ENCODE measurements at regions not wholly inside any gene's neighbourhood (a gene's known extent, or its start where the extent isn't known, plus 50 kb on each side); places are given as distances from the start of the nearest gene placed in this dataset.
"Not testable (repeated sequence)": the region's sequence is repeated elsewhere in the genome, so short reads cannot be mapped to it uniquely, and the experiment has no call there.

GRCh38 chr2:126952216-126952615 lies 53.5 kb downstream of the TEX51 start:
- DNase-seq (ENCODE audit: low read depth), result no peak

GRCh38 chr2:126953483-126953882 lies 54.8 kb downstream of the TEX51 start:
- no peak for DNase-seq (ENCODE audit: low read depth)

DNA sequence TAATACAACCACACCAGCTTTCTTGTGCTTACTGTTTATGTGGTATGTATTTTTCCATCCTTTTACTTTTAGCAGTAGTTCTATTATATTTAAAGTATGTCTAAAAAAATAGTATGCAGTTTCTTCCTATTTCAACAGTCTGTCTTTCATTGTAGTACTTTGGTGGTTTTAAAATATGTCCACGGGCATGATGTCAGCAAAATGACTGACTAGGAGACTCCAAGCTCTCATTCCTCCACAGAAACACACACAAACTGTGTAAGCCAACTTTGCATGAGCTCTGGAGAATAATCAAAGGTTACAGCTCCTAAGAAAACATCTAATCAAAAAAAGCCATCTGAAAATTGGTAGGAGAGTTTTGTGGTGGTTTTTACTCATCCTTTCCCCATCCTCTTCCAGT lies 56.1 kb downstream of the TEX51 start:
- DNase-seq (ENCODE audit: low read depth), result no peak

GRCh38 chr2:126956773-126957172 lies 58.1 kb downstream of the TEX51 start:
- DNase-seq (ENCODE audit: low read depth), result not testable (repeated sequence)

DNA sequence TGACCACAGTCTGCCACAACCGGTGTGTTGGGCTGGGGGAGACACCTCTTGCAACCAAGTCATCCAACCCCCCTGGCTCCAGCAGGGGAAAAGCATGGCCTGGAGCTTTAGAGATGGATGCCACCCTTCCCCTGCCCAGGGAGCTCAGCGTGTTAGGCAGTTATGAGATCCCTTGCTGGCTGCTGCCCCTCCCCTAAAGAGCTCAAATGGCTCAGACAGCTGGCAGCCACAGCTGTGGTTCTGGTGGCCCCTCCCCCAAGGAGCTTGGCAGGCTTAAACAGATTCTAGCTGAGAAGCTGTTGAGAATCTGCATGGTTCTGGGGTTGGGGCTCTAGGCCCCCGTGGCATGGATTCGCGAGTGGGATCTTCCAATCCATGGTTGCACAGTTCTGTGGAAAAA lies 64.7 kb downstream of the TEX51 start:
- no peak for DNase-seq (ENCODE audit: low read depth)

- no peak for DNase-seq (ENCODE audit: low read depth)
These were observed 67.9 kb downstream of the TEX51 start for GRCh38 chr2:126966601-126967000.

DNA sequence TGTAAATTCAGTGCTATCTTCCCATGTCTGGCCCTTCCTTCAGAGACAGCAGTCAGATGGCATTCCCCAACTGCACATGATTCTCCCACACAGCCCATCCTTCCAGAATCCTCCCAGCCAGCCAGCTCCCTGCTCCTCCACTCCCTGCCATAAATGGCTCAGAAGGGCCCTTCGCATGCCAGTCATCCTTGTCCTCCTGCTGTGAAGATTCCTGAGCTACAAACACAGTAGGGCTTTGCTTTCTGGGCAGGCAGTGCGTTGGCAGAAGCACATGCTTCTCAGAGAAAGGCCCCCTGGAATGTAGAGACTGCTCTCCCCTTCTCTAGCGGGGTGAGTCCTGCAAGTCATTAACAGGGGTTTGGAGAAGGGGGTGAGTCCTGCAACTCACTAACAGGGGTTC lies 71.9 kb downstream of the TEX51 start:
- DNase-seq (ENCODE audit: low read depth), result no peak

- no peak for DNase-seq (ENCODE audit: low read depth)
These were observed 72.4 kb downstream of the TEX51 start for GRCh38 chr2:126971162-126971480.

GRCh38 chr2:126971481-126972278 lies 73.0 kb downstream of the TEX51 start:
- DNase-seq (ENCODE audit: low read depth), result peak; percentile 71

GRCh38 chr2:126972279-126972626 lies 73.6 kb downstream of the TEX51 start:
- DNase-seq (ENCODE audit: low read depth), result no peak

DNA sequence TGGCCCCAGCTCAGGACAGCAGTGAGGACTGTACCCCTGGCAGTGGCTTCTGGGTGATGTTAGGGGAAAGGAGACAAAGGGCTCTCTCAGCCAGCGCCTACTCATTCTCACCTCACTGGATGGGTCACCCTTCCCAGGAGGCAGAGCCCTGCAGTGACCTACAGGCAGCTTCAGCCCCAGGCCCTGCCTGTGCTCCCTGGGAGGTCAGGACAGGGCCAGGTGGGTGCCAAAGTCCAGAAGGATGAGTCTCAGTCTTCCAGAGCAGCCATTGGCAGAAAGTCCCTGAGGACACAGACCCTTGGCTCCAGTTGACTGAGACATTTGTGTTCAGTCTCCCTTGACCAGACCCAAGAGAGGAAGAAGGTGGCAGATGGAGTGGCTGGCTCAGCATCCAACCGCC lies 75.1 kb downstream of the TEX51 start:
- no peak for DNase-seq (ENCODE audit: low read depth)

DNA sequence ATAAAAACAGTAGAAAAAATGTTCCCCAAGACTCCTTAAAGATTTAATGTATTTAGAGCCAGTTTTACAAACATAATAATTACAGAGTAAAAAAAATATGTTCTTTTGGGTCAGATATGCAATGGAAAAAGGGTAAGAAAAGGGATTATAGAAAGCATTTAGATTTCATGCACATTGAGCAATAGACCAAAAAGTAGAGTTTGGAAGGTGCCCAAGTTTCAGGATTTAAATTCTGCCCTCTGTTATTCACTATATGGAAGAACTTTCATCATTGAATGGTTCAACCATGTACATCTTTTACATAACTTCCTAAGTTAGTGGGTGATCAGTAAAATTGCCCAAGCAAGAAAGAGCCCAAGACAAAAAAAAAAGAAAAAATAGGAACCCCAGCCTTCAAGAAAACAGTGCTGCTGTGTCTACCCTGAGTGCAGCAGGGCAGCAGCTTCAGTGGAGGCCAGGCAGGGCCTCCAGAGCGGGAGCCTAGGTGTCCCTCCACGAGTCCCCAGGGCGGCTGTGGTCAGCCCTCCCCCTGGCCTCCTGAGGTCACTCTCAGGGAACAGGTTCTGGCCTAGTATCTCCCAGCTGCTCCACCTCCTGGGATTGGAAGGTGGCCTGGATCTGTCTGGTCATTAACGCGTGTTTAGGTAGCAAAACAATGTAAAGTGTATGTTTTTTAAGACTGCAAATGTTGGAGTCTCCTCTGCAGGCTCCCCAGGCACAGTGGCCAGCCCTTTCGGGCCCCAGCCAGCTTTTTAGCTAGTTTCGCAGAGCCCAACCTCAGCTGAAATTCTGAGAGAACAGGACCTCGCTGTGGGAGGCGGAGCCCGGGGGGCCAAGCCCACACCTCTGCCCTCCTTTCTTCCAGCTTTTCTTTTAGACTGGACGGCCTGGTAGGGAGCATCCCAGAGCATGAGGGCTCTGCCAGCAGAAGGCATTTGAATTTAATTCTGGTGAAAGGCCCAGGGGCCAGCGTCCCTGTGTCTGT lies 77.3 kb downstream of the TEX51 start:
- DNase-seq (ENCODE audit: low read depth), result no peak

DNA sequence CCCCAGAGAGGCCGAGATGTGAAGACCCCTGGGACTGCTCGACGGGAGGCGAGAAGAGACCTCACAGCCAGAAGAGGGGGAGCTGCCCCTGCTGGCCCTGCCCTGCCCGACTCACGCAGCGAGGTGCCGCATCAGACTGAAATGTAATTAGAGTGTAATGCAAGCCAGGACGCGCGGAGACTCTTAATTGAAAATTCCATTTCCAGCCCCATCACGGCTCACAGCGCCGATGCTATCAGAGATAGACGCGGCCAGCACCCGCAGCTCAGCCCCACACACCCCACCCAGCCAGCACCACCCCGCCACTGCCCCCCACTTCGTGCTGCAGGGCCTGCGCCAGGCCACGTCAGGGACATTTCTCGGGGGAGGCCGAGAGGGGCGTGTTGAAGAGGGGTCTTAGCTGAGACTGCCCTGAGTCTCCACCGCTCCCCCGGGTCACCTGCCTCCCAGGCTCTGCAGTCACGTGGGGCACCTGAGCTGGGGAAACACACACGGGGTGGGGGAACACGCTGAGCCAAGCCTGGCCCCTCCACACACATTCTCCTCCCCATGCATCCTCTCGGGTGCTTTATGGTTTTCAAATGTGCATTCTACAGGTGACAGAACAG lies 78.1 kb downstream of the TEX51 start:
- no peak for DNase-seq (ENCODE audit: low read depth)

GRCh38 chr2:126978333-126978732 lies 79.6 kb downstream of the TEX51 start:
- no peak for DNase-seq (ENCODE audit: low read depth)

DNA sequence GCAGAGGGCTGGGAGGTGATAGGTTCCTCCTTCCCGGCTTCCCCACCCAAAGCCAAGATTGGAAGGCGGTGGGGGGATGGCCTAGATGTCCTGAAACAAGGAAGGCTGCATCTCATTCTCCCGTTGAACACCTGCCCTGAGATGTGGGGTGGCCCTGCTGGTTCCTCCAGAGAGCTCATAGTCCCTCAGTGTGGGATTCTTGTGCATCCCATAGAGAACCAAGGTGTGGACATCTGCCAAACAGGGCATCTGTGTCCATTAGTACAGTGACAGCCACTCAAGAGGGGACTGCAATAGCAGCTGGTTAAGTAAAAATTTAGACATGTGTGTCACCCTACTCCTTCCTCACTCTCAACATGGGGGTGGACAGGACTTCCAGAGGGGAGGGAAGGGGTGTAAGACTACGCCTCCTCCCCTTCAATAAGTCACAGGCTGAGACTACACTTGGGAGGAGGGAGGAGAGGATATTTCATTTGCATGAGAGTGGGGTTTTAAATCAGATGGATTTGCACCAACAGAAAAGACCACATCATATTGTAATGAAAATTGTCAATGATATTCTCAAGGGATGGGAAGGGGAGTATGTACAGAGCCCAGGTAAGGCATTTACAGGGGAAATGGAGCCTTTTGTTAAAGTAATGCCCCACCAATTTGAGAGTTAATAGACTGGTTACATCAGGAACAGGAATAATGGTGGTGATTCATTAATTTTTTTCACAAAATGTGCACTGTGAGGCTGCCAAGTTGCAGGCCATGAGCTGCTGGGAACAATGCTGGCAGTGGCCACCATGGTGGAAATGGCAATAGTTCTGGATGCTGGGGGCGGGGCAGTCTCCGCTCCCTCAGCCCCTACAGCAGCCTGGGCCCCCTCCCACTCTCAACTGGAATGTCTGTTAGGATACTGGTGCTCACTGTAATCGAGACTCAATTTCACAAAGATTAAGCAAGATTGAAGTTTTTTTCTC lies 80.6 kb downstream of the TEX51 start:
- no peak for DNase-seq (ENCODE audit: low read depth)

GRCh38 chr2:126981476-126981875 lies 82.8 kb downstream of the TEX51 start:
- no peak for DNase-seq (ENCODE audit: low read depth)

GRCh38 chr2:126982935-126983334 lies 84.2 kb downstream of the TEX51 start:
- DNase-seq (ENCODE audit: low read depth), result no peak

GRCh38 chr2:126986631-126987187 lies 88.0 kb downstream of the TEX51 start:
- no peak for DNase-seq (ENCODE audit: low read depth)

DNA sequence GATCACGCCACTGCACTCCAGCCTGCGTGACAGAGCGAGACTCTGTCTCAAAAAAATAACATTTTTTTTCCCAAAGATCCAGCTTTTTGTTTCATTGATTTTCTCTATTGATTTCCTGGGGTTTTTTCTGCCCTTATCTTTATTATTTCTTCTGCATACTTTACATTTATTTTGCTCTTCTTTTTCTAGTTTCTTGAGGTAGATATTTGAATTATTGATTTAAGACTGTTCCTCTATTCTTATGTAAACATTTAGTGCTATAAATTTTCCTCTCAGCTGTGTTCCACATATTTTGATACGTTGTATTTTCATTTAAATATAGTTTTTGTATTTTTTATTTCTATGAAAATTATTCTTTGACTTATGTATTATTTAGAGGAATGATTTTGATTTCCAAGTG lies 89.8 kb downstream of the TEX51 start:
- DNase-seq (ENCODE audit: low read depth), result no peak

DNA sequence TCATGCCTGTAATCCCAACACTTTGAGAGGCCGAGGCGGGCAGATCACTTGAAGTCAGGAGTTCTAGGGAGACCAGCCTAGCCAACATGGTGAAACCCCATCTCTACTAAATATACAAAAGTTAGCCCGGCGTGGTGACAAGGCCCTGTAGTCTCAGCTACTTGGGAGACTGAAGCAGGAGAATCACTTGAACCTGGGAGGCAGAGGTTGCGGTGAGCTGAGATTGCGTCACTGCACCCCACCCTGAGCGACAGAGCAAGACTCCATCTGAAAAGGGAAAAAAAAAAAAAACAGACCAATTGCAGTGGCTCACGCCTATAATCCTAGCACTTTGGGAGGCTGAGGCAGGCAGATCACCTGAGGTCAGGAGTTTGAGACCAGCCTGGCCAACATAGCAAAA lies 90.4 kb downstream of the TEX51 start:
- not testable (repeated sequence) for DNase-seq (ENCODE audit: low read depth)

GRCh38 chr2:126990200-126990599 lies 91.5 kb downstream of the TEX51 start:
- no peak for DNase-seq (ENCODE audit: low read depth)

Data from fibroblast of gingiva (primary cell).